HEK293 (cell line): ENCODE measurements at regions not wholly inside any gene's neighbourhood (a gene's known extent, or its start where the extent isn't known, plus 50 kb on each side); places are given as distances from the start of the nearest gene placed in this dataset.

ENCODE experiments used
- GLIS2 ChIP-seq: fragments of 450-650 bp; formaldehyde crosslinking; IDR thresholded peaks from 2 replicates; pipeline ENCODE4 v1.5.1; 2016; ENCODE audit warnings: missing biosample characterization, missing genetic modification characterization
- HOXD13 ChIP-seq: sonication (generic); formaldehyde crosslinking; IDR thresholded peaks from 2 replicates; pipeline ENCODE4 v1.8.0; 2022; ENCODE audit warnings: missing genetic modification reagents, borderline replicate concordance
- MYNN ChIP-seq: fragments of 450-650 bp; formaldehyde crosslinking; IDR thresholded peaks from 2 replicates; pipeline ENCODE4 v1.5.1; 2016; ENCODE audit warnings: missing biosample characterization, missing genetic modification characterization, borderline replicate concordance
- MZF1 ChIP-seq: fragments of 450-650 bp; formaldehyde crosslinking; IDR thresholded peaks from 2 replicates; pipeline ENCODE4 v1.5.1; 2017; ENCODE audit warnings: missing biosample characterization, missing genetic modification characterization, borderline replicate concordance
- SALL2 ChIP-seq: fragments of 450-650 bp; formaldehyde crosslinking; IDR thresholded peaks from 2 replicates; pipeline ENCODE4 v1.5.0; 2017; ENCODE audit warnings: missing biosample characterization, mild to moderate bottlenecking, missing genetic modification characterization, borderline replicate concordance
- ZBTB20 ChIP-seq: fragments of 450-650 bp; formaldehyde crosslinking; IDR thresholded peaks from 2 replicates; pipeline ENCODE4 v1.5.1; 2016; ENCODE audit warnings: missing biosample characterization, missing genetic modification characterization
- ZNF221 ChIP-seq: fragments of 450-650 bp; formaldehyde crosslinking; IDR thresholded peaks from 2 replicates; pipeline ENCODE4 v1.5.1; 2017; ENCODE audit warnings: missing biosample characterization, missing genetic modification characterization, borderline replicate concordance
- ZNF274 ChIP-seq, 2 experiments: fragments of 200-500 bp in 1 of 2; fragments of 450-650 bp in 1 of 2; sonication (Bioruptor generic) in 1 of 2; formaldehyde crosslinking in 1 of 2; IDR thresholded peaks; 2 replicates each; pipeline versions ENCODE4 v1.5.1 to v1.6.1; 2014 to 2016; ENCODE audit warnings: borderline replicate concordance in 1 of 2, inconsistent platforms in 1 of 2, low read length in 1 of 2, missing biosample characterization in 1 of 2, missing genetic modification characterization in 1 of 2
- TF ChIP-seq, protein P1 (sequence below): fragments of 450-650 bp; formaldehyde crosslinking; IDR thresholded peaks from 2 replicates; pipeline ENCODE4 v1.5.1; 2016; ENCODE audit warnings: missing biosample characterization, missing genetic modification characterization
- TF ChIP-seq, protein P2 (sequence below): fragments of 450-650 bp; formaldehyde crosslinking; IDR thresholded peaks from 2 replicates; pipeline ENCODE4 v1.5.1; 2016; ENCODE audit warnings: missing biosample characterization, missing genetic modification characterization

DNA sequence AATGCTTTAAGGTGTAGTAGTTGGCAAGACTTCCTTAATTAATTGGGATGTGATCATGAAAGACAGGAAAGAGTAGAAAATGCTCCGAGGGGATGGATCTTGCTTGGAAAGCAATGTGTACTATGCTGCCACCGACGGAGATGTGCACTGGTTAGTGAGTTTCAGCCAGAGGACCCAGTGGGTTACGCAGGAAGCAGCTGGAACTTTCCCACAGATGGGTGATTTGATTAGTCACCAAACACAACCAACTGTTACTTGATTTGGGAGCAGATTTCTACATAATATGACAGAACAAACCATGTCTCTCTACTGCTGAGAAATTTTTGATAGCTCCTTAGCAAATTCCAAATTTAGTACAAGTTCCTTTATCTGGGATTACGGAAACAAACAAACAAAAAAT, 245.4 kb upstream of the MCTP2 start:
- TF ChIP-seq, protein P1, sequence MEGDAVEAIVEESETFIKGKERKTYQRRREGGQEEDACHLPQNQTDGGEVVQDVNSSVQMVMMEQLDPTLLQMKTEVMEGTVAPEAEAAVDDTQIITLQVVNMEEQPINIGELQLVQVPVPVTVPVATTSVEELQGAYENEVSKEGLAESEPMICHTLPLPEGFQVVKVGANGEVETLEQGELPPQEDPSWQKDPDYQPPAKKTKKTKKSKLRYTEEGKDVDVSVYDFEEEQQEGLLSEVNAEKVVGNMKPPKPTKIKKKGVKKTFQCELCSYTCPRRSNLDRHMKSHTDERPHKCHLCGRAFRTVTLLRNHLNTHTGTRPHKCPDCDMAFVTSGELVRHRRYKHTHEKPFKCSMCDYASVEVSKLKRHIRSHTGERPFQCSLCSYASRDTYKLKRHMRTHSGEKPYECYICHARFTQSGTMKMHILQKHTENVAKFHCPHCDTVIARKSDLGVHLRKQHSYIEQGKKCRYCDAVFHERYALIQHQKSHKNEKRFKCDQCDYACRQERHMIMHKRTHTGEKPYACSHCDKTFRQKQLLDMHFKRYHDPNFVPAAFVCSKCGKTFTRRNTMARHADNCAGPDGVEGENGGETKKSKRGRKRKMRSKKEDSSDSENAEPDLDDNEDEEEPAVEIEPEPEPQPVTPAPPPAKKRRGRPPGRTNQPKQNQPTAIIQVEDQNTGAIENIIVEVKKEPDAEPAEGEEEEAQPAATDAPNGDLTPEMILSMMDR (tag by site-specific recombination): no peak
- TF ChIP-seq GLIS2 (tag by site-specific recombination): no peak
- TF ChIP-seq, protein P2, sequence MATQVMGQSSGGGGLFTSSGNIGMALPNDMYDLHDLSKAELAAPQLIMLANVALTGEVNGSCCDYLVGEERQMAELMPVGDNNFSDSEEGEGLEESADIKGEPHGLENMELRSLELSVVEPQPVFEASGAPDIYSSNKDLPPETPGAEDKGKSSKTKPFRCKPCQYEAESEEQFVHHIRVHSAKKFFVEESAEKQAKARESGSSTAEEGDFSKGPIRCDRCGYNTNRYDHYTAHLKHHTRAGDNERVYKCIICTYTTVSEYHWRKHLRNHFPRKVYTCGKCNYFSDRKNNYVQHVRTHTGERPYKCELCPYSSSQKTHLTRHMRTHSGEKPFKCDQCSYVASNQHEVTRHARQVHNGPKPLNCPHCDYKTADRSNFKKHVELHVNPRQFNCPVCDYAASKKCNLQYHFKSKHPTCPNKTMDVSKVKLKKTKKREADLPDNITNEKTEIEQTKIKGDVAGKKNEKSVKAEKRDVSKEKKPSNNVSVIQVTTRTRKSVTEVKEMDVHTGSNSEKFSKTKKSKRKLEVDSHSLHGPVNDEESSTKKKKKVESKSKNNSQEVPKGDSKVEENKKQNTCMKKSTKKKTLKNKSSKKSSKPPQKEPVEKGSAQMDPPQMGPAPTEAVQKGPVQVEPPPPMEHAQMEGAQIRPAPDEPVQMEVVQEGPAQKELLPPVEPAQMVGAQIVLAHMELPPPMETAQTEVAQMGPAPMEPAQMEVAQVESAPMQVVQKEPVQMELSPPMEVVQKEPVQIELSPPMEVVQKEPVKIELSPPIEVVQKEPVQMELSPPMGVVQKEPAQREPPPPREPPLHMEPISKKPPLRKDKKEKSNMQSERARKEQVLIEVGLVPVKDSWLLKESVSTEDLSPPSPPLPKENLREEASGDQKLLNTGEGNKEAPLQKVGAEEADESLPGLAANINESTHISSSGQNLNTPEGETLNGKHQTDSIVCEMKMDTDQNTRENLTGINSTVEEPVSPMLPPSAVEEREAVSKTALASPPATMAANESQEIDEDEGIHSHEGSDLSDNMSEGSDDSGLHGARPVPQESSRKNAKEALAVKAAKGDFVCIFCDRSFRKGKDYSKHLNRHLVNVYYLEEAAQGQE (tag by site-specific recombination): no peak
- no peak for TF ChIP-seq ZNF274 (IDR thresholded peaks at IDR 0.05; ENCODE audit: low read length)
- no peak for TF ChIP-seq ZNF274 (tag by site-specific recombination; IDR thresholded peaks at IDR 0.05; ENCODE audit: borderline replicate concordance)
- TF ChIP-seq ZBTB20 (tag by site-specific recombination): no peak
- no peak for TF ChIP-seq ZNF221 (tag by site-specific recombination)
- no peak for TF ChIP-seq SALL2 (tag by site-specific recombination)
- TF ChIP-seq MYNN (tag by site-specific recombination): no peak
- TF ChIP-seq MZF1: no peak
- no peak for TF ChIP-seq HOXD13
